GM19438 (cell line): ENCODE measurements at regions not wholly inside any gene's neighbourhood (a gene's known extent, or its start where the extent isn't known, plus 50 kb on each side); places are given as distances from the start of the nearest gene placed in this dataset.

Source experiments
- ATAC-seq: cut with Tn5 transposase; IDR thresholded peaks from one replicate; pipeline ENCODE4 v1.9.1; 2021; ENCODE audit warnings: low read depth; ENCODE audit not compliant: unreplicated experiment

GRCh38 chr3:101042996-101043686 lies 49.9 kb upstream of the ABI3BP start:
- no peak for ATAC-seq
